K562 (cell line): ENCODE measurements at regions not wholly inside any gene's neighbourhood (a gene's known extent, or its start where the extent isn't known, plus 50 kb on each side); places are given as distances from the start of the nearest gene placed in this dataset.

Experiments used
- ATAC-seq: fragments of 200-7000 bp; cut with Tn5 transposase; 3 replicates; pipeline ENCODE4 v1.9.1; 2020; ENCODE audit warnings: moderate library complexity
- BruUV-seq: library from RNA; stranded (reverse); fragments of 400-500 nt; replicated peaks from 2 replicates; lab custom pipeline; 2021; lab: Mats Ljungman, UMichigan
- CTCF ChIA-PET: fragments of 300-600 bp; formaldehyde crosslinking; extraction: SDS; loops from one replicate; lab custom pipeline; 2021; ENCODE audit warnings: low intra/inter-chr PET ratio; lab: Yijun Ruan, JAX
- POLR2A ChIA-PET: fragments of 300-600, 350-650 bp; sonication (Branson Sonifier 250); formaldehyde crosslinking; extraction: SDS; loops from one replicate; lab custom pipeline; 2021; ENCODE audit warnings: antibody characterized with exemption, inconsistent platforms; lab: Yijun Ruan, JAX
- DNase-seq, 4 experiments: peaks; one replicate each; pipeline versions ENCODE4 v3.0.0 to v3.0.0-alpha.2; 2011 to 2018; ENCODE audit warnings: low spot score in 3 of 4, mixed read lengths in 3 of 4; ENCODE audit errors: extremely low read depth in 1 of 4
- FAIRE-seq: peaks from 2 replicates; lab custom pipeline; 2011; peaks lifted over from hg19 to GRCh38; lab: Jason Lieb, UNC
- H2AFZ ChIP-seq: 2 replicates; pipeline ENCODE4 v1.6.0; 2011; ENCODE audit warnings: low read depth, low read length, control low read depth, inconsistent platforms
- H3K27ac ChIP-seq: fragments of 200-600 bp; 3 replicates; pipeline ENCODE4 v1.8.0; 2011; ENCODE audit warnings: low read depth, mild to moderate bottlenecking, control low read depth, inconsistent platforms, low read length, moderate library complexity, mixed read lengths; ENCODE audit errors: extremely low read depth
- H3K27me3 ChIP-seq, 2 experiments: fragments of 300-600 bp in 1 of 2; 2 replicates in 1 of 2; 3 replicates in 1 of 2; pipeline versions ENCODE4 v1.6.0 to v1.8.0; 2011; ENCODE audit warnings: inconsistent platforms in 2 of 2, low read length in 2 of 2, mild to moderate bottlenecking in 1 of 2, mixed read lengths in 1 of 2, moderate library complexity in 1 of 2; ENCODE audit not compliant: control insufficient read depth in 2 of 2, insufficient read depth in 2 of 2
- H3K36me3 ChIP-seq: fragments of 300-600 bp; 3 replicates; pipeline ENCODE4 v1.8.0; 2011; ENCODE audit warnings: mild to moderate bottlenecking, low read length, inconsistent platforms; ENCODE audit not compliant: control insufficient read depth, insufficient read depth
- H3K4me1 ChIP-seq, 2 experiments: fragments of 200-600 bp in 1 of 2; replicated peaks in 1 of 2; 2 replicates in 1 of 2; 3 replicates in 1 of 2; pipeline versions ENCODE4 v1.5.1 to v1.8.0; 2011; ENCODE audit warnings: inconsistent platforms in 2 of 2, low read length in 2 of 2, mild to moderate bottlenecking in 1 of 2, mixed read lengths in 1 of 2, moderate library complexity in 1 of 2; ENCODE audit not compliant: control insufficient read depth in 2 of 2, insufficient read depth in 2 of 2
- H3K4me2 ChIP-seq: 2 replicates; pipeline ENCODE4 v1.6.1; 2011; ENCODE audit warnings: low read length, control low read depth, inconsistent platforms, mixed read lengths; ENCODE audit not compliant: insufficient read depth
- H3K4me3 ChIP-seq: fragments of 200-600 bp; sonication (generic), shearing (Covaris generic); 2 replicates; pipeline ENCODE4 v1.5.1; 2016; ENCODE audit warnings: control low read depth, inconsistent platforms
- H3K79me2 ChIP-seq: fragments of 200-600 bp; 3 replicates; pipeline ENCODE4 v1.8.0; 2011; ENCODE audit warnings: low read length, inconsistent platforms; ENCODE audit not compliant: control insufficient read depth, insufficient read depth
- H3K9ac ChIP-seq, 2 experiments: 2 replicates each; pipeline versions ENCODE4 v1.6.0 to v1.6.1; 2011; ENCODE audit warnings: low read depth in 2 of 2, low read length in 2 of 2, control low read depth in 1 of 2, inconsistent platforms in 1 of 2, mild to moderate bottlenecking in 1 of 2, mixed read lengths in 1 of 2; ENCODE audit not compliant: insufficient read depth in 1 of 2
- H3K9me1 ChIP-seq: one replicate; pipeline ENCODE4 v1.6.0; 2011; ENCODE audit warnings: inconsistent platforms, mild to moderate bottlenecking, low read length, moderate library complexity; ENCODE audit not compliant: control insufficient read depth, insufficient read depth
- H3K9me3 ChIP-seq: replicated peaks from 2 replicates; pipeline ENCODE4 v1.5.1; 2011; ENCODE audit warnings: low read depth, low read length, inconsistent platforms; ENCODE audit not compliant: control insufficient read depth, insufficient read depth
- H4K20me1 ChIP-seq: replicated peaks from 2 replicates; pipeline ENCODE4 v1.6.1; 2011; ENCODE audit warnings: low read length, inconsistent platforms, mixed read lengths; ENCODE audit not compliant: control insufficient read depth, insufficient read depth
- CEBPG ChIP-seq, 3 experiments: fragments of 200-800 bp in 1 of 3; sonication (Bioruptor generic) in 1 of 3; sonication (generic) in 1 of 3; formaldehyde crosslinking in 1 of 3; IDR thresholded peaks in 2 of 3; conservative IDR thresholded peaks in 1 of 3; 2 replicates each; pipeline versions ENCODE4 v1.6.1 to v1.8.0; 2016 to 2022; ENCODE audit warnings: missing compliant biosample characterization in 2 of 3, missing genetic modification characterization in 2 of 3, mild to moderate bottlenecking in 1 of 3, missing genetic modification reagents in 1 of 3
- DIDO1 ChIP-seq: fragments of 450-650 bp; IDR thresholded peaks from 2 replicates; pipeline ENCODE4 v1.6.1; 2016; ENCODE audit warnings: low read depth, missing biosample characterization, missing genetic modification characterization
- HMG20A ChIP-seq: fragments of 450-650 bp; formaldehyde crosslinking; conservative IDR thresholded peaks from 2 replicates; pipeline ENCODE4 v1.4.0; 2020; ENCODE audit warnings: mild to moderate bottlenecking, mixed read lengths
- HMGN3 ChIP-seq: IDR thresholded peaks from 2 replicates; pipeline ENCODE4 v1.6.1; 2011; ENCODE audit warnings: borderline replicate concordance, low read depth, mild to moderate bottlenecking, mixed read lengths, low read length; ENCODE audit not compliant: insufficient read length; ENCODE audit errors: extremely low read depth
- TEAD1 ChIP-seq, 2 experiments: fragments of 450-650 bp in 1 of 2; sonication (generic) in 1 of 2; formaldehyde crosslinking; IDR thresholded peaks; 2 replicates each; pipeline versions ENCODE4 v1.4.0 to v1.8.0; 2020 to 2022; ENCODE audit warnings: mild to moderate bottlenecking in 2 of 2, missing genetic modification reagents in 1 of 2
- ZBTB8A ChIP-seq: fragments of 450-650 bp; IDR thresholded peaks from 2 replicates; pipeline ENCODE4 v1.6.1; 2018; ENCODE audit warnings: mild to moderate bottlenecking, moderate library complexity; ENCODE audit not compliant: partially characterized antibody
- ZC3H8 ChIP-seq: fragments of 450-650 bp; IDR thresholded peaks from 2 replicates; pipeline ENCODE4 v1.6.1; 2017
- ZNF24 ChIP-seq: fragments of 450-650 bp; IDR thresholded peaks from 2 replicates; pipeline ENCODE4 v1.6.1; 2016
- WGBS: fragments of 100-300 bp; shearing (Covaris generic); methylation state at CpG from one replicate; pipeline ENCODE4 v1.1.6; 2016; ENCODE audit warnings: low coverage, mixed read lengths; ENCODE audit not compliant: insufficient coverage; ENCODE audit errors: missing lambda C conversion rate; 5-methylcytosine and 5-hydroxymethylcytosine counted together
- in situ Hi-C: fragments of 300-500 bp; cut with MboI; formaldehyde crosslinking; loops from 4 replicates; pipeline ENCODE4 v1.15.0; 2018; ENCODE audit warnings: inconsistent platforms, mixed read lengths
- intact Hi-C: fragments of 100-400 bp; cut with micrococcal nuclease; formaldehyde crosslinking; loops from 2 replicates; pipeline ENCODE4 v1.14.2; 2022

- in situ Hi-C loops (no loop called here), intact Hi-C loops (no loop called here)
- DNase-seq = no peak
- no peak for FAIRE-seq
- no peaks in the 10 kb centered on the region for H3K79me2 ChIP-seq
- no peaks in the 10 kb centered on the region for H3K9me3 ChIP-seq
- no peaks in the 10 kb centered on the region for H3K9me1 ChIP-seq
- no peak for ATAC-seq
- no peak overlapping the region for H3K27ac ChIP-seq
- H3K4me3 ChIP-seq = no peak overlapping the region
- WGBS = 2% methylated on average over 5 of the region's 5 CpGs
- no peaks in the 10 kb centered on the region for H3K36me3 ChIP-seq
- H4K20me1 ChIP-seq = 0 out of 2 replicates have a peak, but pooled peaks cover 3% of the 10 kb centered on the region
- BruUV-seq = no TSS peak
- no peak overlapping the region for H3K9ac ChIP-seq
- CTCF ChIA-PET = no interaction called here
- no peak overlapping the region for H3K4me2 ChIP-seq
- TF ChIP-seq TEAD1 (CRISPR knock-in tag; IDR thresholded peaks at IDR 0.05) (no peak), HMGN3 (no peak), DIDO1 (tag) (no peak), ZC3H8 (no peak), ZBTB8A (no peak), ZNF24 (no peak)
- TF ChIP-seq, all 486 proteins: peak for 0
- no peaks in the 10 kb centered on the region for H3K4me1 ChIP-seq
- H3K27me3 ChIP-seq = peaks cover 0 to 5% of the 10 kb centered on the region in 2 experiments; a peak in 1 of 5 replicates
- no peak overlapping the region for H2AFZ ChIP-seq
- POLR2A ChIA-PET = no interaction called here
These were observed 71.7 kb upstream of the AUTS2 start for GRCh38 chr7:69526570-69526969.

- in situ Hi-C loops = no loop called here
- intact Hi-C loops = no loop called here
- Histone ChIP-seq H3K79me2 (no peaks in the 10 kb centered on the region), H3K9ac (no peak overlapping the region), H4K20me1 (0 out of 2 replicates have a peak, but pooled peaks cover 3% of the 10 kb centered on the region), H3K9me3 (no peaks in the 10 kb centered on the region), H3K4me2 (no peak overlapping the region), H3K27me3 (peaks cover 0 to 5% of the 10 kb centered on the region in 2 experiments; a peak in 1 of 5 replicates), H3K9me1 (no peaks in the 10 kb centered on the region)
- CTCF ChIA-PET = no interaction called here
- DNase-seq = no peak
- POLR2A ChIA-PET = no interaction called here
- BruUV-seq = no TSS peak
- TF ChIP-seq CEBPG (CRISPR knock-in tag; IDR thresholded peaks at IDR 0.05) = no peak
- TF ChIP-seq CEBPG (tag; conservative IDR thresholded peaks at IDR 0.05 in 1 of 2, IDR thresholded peaks at IDR 0.05 in 1 of 2) = peak in 1 of 2 experiments; percentile 55; a peak in 1 of 4 replicates
- no peak for TF ChIP-seq HMG20A
- TF ChIP-seq, all 486 proteins: peak for 1
- Histone ChIP-seq H3K4me1 (no peaks in the 10 kb centered on the region), H3K27ac (no peak overlapping the region), H2AFZ (no peak overlapping the region), H3K36me3 (no peaks in the 10 kb centered on the region), H3K4me3 (no peak overlapping the region)
- ATAC-seq (no peak), FAIRE-seq (no peak)
These were observed 70.6 kb upstream of the AUTS2 start for GRCh38 chr7:69527706-69528105.
